Panc1 (cell line): ENCODE measurements at regions not wholly inside any gene's neighbourhood (a gene's known extent, or its start where the extent isn't known, plus 50 kb on each side); places are given as distances from the start of the nearest gene placed in this dataset.

Experiments used
- ATAC-seq: fragments of 200-7000 bp; cut with Tn5 transposase; 2 replicates; pipeline ENCODE4 v1.9.1; 2020; ENCODE audit warnings: mild to moderate bottlenecking, moderate library complexity
- BruUV-seq: library from RNA; stranded (reverse); fragments of 400-500 nt; replicated peaks from 2 replicates; lab custom pipeline; 2021; lab: Mats Ljungman, UMichigan
- CTCF ChIA-PET: fragments of 300-600 bp; sonication (Branson Sonifier 250); formaldehyde crosslinking; loops from one replicate; lab custom pipeline; 2022; ENCODE audit warnings: antibody characterized with exemption; lab: Charles Lee
- POLR2A ChIA-PET: fragments of 300-600 bp; sonication (Branson Sonifier 250); formaldehyde crosslinking; loops from one replicate; lab custom pipeline; 2022; ENCODE audit warnings: antibody characterized with exemption; lab: Charles Lee
- DNase-seq: peaks from one replicate; pipeline ENCODE4 v3.0.0-alpha.2; 2010; ENCODE audit warnings: low read depth, low spot score
- H3K27ac ChIP-seq: 2 replicates; pipeline ENCODE4 v1.5.1; 2011; ENCODE audit warnings: mild to moderate bottlenecking, low read length, inconsistent platforms
- H3K27me3 ChIP-seq: fragments of 200-500 bp; sonication (Bioruptor generic); 2 replicates; pipeline ENCODE4 v1.6.0; 2014; ENCODE audit warnings: low read length, inconsistent platforms; ENCODE audit not compliant: control insufficient read depth, insufficient read depth
- H3K36me3 ChIP-seq: fragments of 200-500 bp; sonication (Bioruptor generic); 2 replicates; pipeline ENCODE4 v1.5.1; 2014; ENCODE audit warnings: inconsistent platforms, mild to moderate bottlenecking, low read length, moderate library complexity; ENCODE audit not compliant: control insufficient read depth, insufficient read depth
- H3K4me1 ChIP-seq: 2 replicates; pipeline ENCODE4 v1.5.1; 2011; ENCODE audit warnings: inconsistent platforms, mild to moderate bottlenecking, low read length, moderate library complexity; ENCODE audit not compliant: control insufficient read depth, insufficient read depth
- H3K4me3 ChIP-seq, 2 experiments: 2 replicates each; pipeline ENCODE4 v1.5.1; 2011 to 2012; ENCODE audit warnings: low read depth in 2 of 2, low read length in 2 of 2, mild to moderate bottlenecking in 2 of 2, inconsistent platforms in 1 of 2, moderate library complexity in 1 of 2
- H3K9me3 ChIP-seq: fragments of 200-500 bp; sonication (Bioruptor generic); 2 replicates; pipeline ENCODE4 v1.5.1; 2014; ENCODE audit warnings: low read depth, mild to moderate bottlenecking, inconsistent platforms, low read length, moderate library complexity; ENCODE audit not compliant: control insufficient read depth, insufficient read depth
- POLR2AphosphoS5 ChIP-seq: IDR thresholded peaks from 2 replicates; pipeline ENCODE4 v1.6.1; 2012; ENCODE audit warnings: mild to moderate bottlenecking, low read depth, low read length, moderate library complexity
- SIN3A ChIP-seq: IDR thresholded peaks from 2 replicates; pipeline ENCODE4 v1.6.1; 2012; ENCODE audit warnings: low read depth, mild to moderate bottlenecking, low read length, moderate library complexity, borderline replicate concordance; ENCODE audit not compliant: insufficient read depth
- TCF7L2 ChIP-seq: IDR thresholded peaks from 2 replicates; pipeline ENCODE4 v1.6.1; 2011; ENCODE audit warnings: mild to moderate bottlenecking, low read depth, low read length, inconsistent platforms
- in situ Hi-C: cut with HindIII; loops from 2 replicates; pipeline ENCODE4 v1.10.0; 2016; ENCODE audit warnings: low sequenced_read_pairs, low pct_unique_long_range_greater_than_20kb
- intact Hi-C: fragments of 100-400 bp; cut with micrococcal nuclease; formaldehyde crosslinking; loops from one replicate; pipeline ENCODE4 v1.10.0; 2022; ENCODE audit not compliant: unreplicated experiment
- TF ChIP-seq, protein P1 (sequence below), 2 experiments: IDR thresholded peaks; 2 replicates each; pipeline ENCODE4 v1.6.1; 2011 to 2012; ENCODE audit warnings: low read depth in 2 of 2, control low read depth in 1 of 2, low read length in 1 of 2, mild to moderate bottlenecking in 1 of 2, moderate library complexity in 1 of 2; ENCODE audit not compliant: insufficient read depth in 1 of 2
- TF ChIP-seq, protein P2 (sequence below): fragments of 450-650 bp; IDR thresholded peaks from 2 replicates; pipeline ENCODE4 v1.5.1; 2017; ENCODE audit warnings: mild to moderate bottlenecking

DNA sequence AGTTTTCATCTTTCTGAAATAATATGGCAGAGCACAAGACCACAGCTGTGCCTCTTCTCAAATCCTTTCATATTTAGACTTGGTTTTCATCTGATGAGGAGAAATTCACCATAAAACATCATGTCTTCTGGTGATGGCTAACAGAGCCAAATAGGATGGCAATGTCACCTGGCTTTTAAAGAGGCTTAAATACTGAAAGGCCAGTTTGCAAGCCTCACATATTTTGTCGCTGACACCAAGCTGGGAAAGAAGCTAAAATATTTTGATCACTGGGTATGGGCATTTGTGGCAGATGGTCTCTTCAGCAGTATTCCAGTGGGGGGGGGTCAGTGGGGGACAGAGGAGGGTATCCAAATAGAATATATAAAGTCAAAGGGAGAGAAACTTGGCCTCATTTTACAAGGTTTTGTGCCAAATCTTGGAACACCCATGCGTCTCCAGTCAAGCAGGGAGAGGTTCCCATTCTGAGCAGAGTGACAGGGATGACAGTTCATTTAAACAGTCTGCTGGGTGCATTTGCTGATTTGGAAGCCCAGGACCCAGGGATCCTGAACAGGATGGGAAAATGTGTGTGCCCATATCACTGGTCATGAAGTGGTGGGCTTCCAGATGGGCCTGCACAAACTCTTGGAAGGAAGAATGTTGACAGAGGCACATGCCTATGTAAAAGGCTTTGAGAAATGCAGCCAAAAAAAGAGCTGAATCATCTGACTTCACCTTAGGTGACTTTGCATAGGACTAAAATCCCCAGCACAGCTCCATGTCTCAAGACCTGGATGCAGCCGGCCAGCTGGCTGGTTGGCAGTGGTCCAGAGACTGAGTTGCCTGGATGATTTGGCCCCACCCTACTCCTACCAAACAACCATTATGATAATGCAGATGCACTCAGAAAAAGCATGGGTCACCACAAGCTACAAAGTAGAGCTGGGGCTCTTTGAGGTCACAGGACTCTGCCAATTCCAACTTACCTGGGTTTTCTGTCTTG, 484.4 kb upstream of the NR3C2 start:
- in situ Hi-C loops = no loop called here
- Histone ChIP-seq H3K36me3 (no peaks in the 10 kb centered on the region), H3K9me3 (no peaks in the 10 kb centered on the region), H3K27ac (no peak overlapping the region), H3K4me1 (no peaks in the 10 kb centered on the region), H3K27me3 (no peaks in the 10 kb centered on the region), H3K4me3 (no peak overlapping the region)
- intact Hi-C loops = no loop called here
- no TSS peak for BruUV-seq
- TF ChIP-seq SIN3A (no peak), TCF7L2 (no peak), POLR2AphosphoS5 (no peak)
- TF ChIP-seq, protein P1, sequence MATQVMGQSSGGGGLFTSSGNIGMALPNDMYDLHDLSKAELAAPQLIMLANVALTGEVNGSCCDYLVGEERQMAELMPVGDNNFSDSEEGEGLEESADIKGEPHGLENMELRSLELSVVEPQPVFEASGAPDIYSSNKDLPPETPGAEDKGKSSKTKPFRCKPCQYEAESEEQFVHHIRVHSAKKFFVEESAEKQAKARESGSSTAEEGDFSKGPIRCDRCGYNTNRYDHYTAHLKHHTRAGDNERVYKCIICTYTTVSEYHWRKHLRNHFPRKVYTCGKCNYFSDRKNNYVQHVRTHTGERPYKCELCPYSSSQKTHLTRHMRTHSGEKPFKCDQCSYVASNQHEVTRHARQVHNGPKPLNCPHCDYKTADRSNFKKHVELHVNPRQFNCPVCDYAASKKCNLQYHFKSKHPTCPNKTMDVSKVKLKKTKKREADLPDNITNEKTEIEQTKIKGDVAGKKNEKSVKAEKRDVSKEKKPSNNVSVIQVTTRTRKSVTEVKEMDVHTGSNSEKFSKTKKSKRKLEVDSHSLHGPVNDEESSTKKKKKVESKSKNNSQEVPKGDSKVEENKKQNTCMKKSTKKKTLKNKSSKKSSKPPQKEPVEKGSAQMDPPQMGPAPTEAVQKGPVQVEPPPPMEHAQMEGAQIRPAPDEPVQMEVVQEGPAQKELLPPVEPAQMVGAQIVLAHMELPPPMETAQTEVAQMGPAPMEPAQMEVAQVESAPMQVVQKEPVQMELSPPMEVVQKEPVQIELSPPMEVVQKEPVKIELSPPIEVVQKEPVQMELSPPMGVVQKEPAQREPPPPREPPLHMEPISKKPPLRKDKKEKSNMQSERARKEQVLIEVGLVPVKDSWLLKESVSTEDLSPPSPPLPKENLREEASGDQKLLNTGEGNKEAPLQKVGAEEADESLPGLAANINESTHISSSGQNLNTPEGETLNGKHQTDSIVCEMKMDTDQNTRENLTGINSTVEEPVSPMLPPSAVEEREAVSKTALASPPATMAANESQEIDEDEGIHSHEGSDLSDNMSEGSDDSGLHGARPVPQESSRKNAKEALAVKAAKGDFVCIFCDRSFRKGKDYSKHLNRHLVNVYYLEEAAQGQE (IDR thresholded peaks at IDR 0.05; ENCODE audit: insufficient read depth in 1 of 2, low read depth in 2 of 2, low read length in 1 of 2) = no peak
- TF ChIP-seq, protein P2, sequence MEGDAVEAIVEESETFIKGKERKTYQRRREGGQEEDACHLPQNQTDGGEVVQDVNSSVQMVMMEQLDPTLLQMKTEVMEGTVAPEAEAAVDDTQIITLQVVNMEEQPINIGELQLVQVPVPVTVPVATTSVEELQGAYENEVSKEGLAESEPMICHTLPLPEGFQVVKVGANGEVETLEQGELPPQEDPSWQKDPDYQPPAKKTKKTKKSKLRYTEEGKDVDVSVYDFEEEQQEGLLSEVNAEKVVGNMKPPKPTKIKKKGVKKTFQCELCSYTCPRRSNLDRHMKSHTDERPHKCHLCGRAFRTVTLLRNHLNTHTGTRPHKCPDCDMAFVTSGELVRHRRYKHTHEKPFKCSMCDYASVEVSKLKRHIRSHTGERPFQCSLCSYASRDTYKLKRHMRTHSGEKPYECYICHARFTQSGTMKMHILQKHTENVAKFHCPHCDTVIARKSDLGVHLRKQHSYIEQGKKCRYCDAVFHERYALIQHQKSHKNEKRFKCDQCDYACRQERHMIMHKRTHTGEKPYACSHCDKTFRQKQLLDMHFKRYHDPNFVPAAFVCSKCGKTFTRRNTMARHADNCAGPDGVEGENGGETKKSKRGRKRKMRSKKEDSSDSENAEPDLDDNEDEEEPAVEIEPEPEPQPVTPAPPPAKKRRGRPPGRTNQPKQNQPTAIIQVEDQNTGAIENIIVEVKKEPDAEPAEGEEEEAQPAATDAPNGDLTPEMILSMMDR = no peak
- ChIA-PET POLR2A (no interaction called here), CTCF (no interaction called here)
- DNase-seq (no peak), ATAC-seq (no peak)

DNA sequence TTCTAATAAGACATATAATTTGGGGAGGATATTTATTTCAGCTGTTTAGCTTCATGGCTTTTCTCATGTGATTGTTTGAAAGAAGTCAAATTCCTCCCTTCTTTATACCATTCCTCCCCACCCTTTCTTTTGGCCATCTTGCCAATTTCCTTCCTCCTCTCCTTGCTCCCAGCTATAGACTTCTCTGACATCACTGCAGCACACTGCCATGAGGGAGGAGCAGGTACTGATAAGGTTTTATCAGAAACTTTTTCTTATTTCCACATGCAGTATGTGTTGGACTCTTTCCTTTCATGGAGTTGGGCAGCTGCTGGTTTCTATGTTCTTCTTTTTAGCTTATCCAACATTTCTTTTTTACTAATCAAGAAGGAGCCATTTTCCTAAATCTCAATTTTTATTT, 481.7 kb upstream of the NR3C2 start:
- POLR2A ChIA-PET = no interaction called here
- no peaks in the 10 kb centered on the region for H3K9me3 ChIP-seq
- in situ Hi-C loops (no loop called here), intact Hi-C loops (no loop called here)
- no peak overlapping the region for H3K4me3 ChIP-seq
- TF ChIP-seq SIN3A (no peak), TCF7L2 (no peak), POLR2AphosphoS5 (no peak)
- TF ChIP-seq, protein P1 (IDR thresholded peaks at IDR 0.05; ENCODE audit: insufficient read depth in 1 of 2, low read depth in 2 of 2, low read length in 1 of 2) = no peak
- TF ChIP-seq, protein P2 = no peak
- no peaks in the 10 kb centered on the region for H3K36me3 ChIP-seq
- DNase-seq (no peak), ATAC-seq (no peak)
- H3K4me1 ChIP-seq = no peaks in the 10 kb centered on the region
- no peak overlapping the region for H3K27ac ChIP-seq
- H3K27me3 ChIP-seq = no peaks in the 10 kb centered on the region
- CTCF ChIA-PET = no interaction called here
- BruUV-seq = no TSS peak
